ENCODE measurements at regions not wholly inside any gene's neighbourhood (a gene's known extent, or its start where the extent isn't known, plus 50 kb on each side); places are given as distances from the start of the nearest gene placed in this dataset.
"Not testable (repeated sequence)": the region's sequence is repeated elsewhere in the genome, so short reads cannot be mapped to it uniquely, and the experiment has no call there.

GRCh38 chr17:45554479-45554878 is 64.0 kb upstream of the PLEKHM1 start:
- DNase-seq; H3K4me1 ChIP-seq (ENCODE audit: low read length); H3K79me2 ChIP-seq (ENCODE audit: low read length); H3K36me3 ChIP-seq (ENCODE audit: insufficient read depth, low read length); H3K9me3 ChIP-seq (ENCODE audit: low read length); H3K4me2 ChIP-seq (ENCODE audit: low read depth, low read length, poor library complexity, severe bottlenecking); H3K27ac ChIP-seq (ENCODE audit: low read length); H2AFZ ChIP-seq (ENCODE audit: low read length); H3K9ac ChIP-seq (ENCODE audit: low read length); H4K20me1 ChIP-seq (ENCODE audit: insufficient read depth, low read depth, low read length); H3K4me3 ChIP-seq (ENCODE audit: low read length); H3K27me3 ChIP-seq (ENCODE audit: low read length); H3K9me2 ChIP-seq (replicated peaks; ENCODE audit: insufficient read depth, low read length): not testable (repeated sequence)

- not testable (repeated sequence) for H3K9me2 ChIP-seq (replicated peaks; ENCODE audit: insufficient read depth, low read length); H3K27ac ChIP-seq (ENCODE audit: low read length); H3K4me2 ChIP-seq (ENCODE audit: low read depth, low read length, poor library complexity, severe bottlenecking); H3K36me3 ChIP-seq (ENCODE audit: insufficient read depth, low read length); H3K4me3 ChIP-seq (ENCODE audit: low read length); H3K9me3 ChIP-seq (ENCODE audit: low read length); H3K4me1 ChIP-seq (ENCODE audit: low read length); H3K79me2 ChIP-seq (ENCODE audit: low read length); H3K27me3 ChIP-seq (ENCODE audit: low read length); H3K9ac ChIP-seq (ENCODE audit: low read length); H4K20me1 ChIP-seq (ENCODE audit: insufficient read depth, low read depth, low read length); H2AFZ ChIP-seq (ENCODE audit: low read length); DNase-seq
These were observed 68.3 kb upstream of the PLEKHM1 start for GRCh38 chr17:45558821-45559220.

- H3K36me3 ChIP-seq (ENCODE audit: insufficient read depth, low read length); H3K9me3 ChIP-seq (ENCODE audit: low read length); H3K27me3 ChIP-seq (ENCODE audit: low read length); H3K9me2 ChIP-seq (replicated peaks; ENCODE audit: insufficient read depth, low read length); H3K9ac ChIP-seq (ENCODE audit: low read length); DNase-seq; H3K27ac ChIP-seq (ENCODE audit: low read length); H4K20me1 ChIP-seq (ENCODE audit: insufficient read depth, low read depth, low read length); H3K4me3 ChIP-seq (ENCODE audit: low read length); H3K4me2 ChIP-seq (ENCODE audit: low read depth, low read length, poor library complexity, severe bottlenecking); H3K4me1 ChIP-seq (ENCODE audit: low read length); H2AFZ ChIP-seq (ENCODE audit: low read length): not testable (repeated sequence)
- H3K79me2 ChIP-seq (ENCODE audit: low read length), result peaks cover 28% of the 10 kb centered on the region
These were observed 72.3 kb upstream of the PLEKHM1 start for GRCh38 chr17:45562868-45563267.

GRCh38 chr17:45563283-45563682 is 72.8 kb upstream of the PLEKHM1 start:
- H4K20me1 ChIP-seq (ENCODE audit: insufficient read depth, low read depth, low read length); H3K27me3 ChIP-seq (ENCODE audit: low read length); H3K9ac ChIP-seq (ENCODE audit: low read length); H3K27ac ChIP-seq (ENCODE audit: low read length); H3K4me3 ChIP-seq (ENCODE audit: low read length); H3K4me1 ChIP-seq (ENCODE audit: low read length); H3K4me2 ChIP-seq (ENCODE audit: low read depth, low read length, poor library complexity, severe bottlenecking); H3K36me3 ChIP-seq (ENCODE audit: insufficient read depth, low read length); H3K9me3 ChIP-seq (ENCODE audit: low read length); H2AFZ ChIP-seq (ENCODE audit: low read length); H3K9me2 ChIP-seq (replicated peaks; ENCODE audit: insufficient read depth, low read length): not testable (repeated sequence)
- H3K79me2 ChIP-seq (ENCODE audit: low read length), result peaks cover 30% of the 10 kb centered on the region
- DNase-seq, result peak; percentile 31

GRCh38 chr17:45568275-45568674 is 77.8 kb upstream of the PLEKHM1 start:
- H3K9me3 ChIP-seq (ENCODE audit: low read length); H3K27ac ChIP-seq (ENCODE audit: low read length); H3K36me3 ChIP-seq (ENCODE audit: insufficient read depth, low read length); H3K4me2 ChIP-seq (ENCODE audit: low read depth, low read length, poor library complexity, severe bottlenecking); H2AFZ ChIP-seq (ENCODE audit: low read length); H4K20me1 ChIP-seq (ENCODE audit: insufficient read depth, low read depth, low read length); H3K9me2 ChIP-seq (replicated peaks; ENCODE audit: insufficient read depth, low read length); H3K9ac ChIP-seq (ENCODE audit: low read length); H3K27me3 ChIP-seq (ENCODE audit: low read length); H3K4me1 ChIP-seq (ENCODE audit: low read length); H3K4me3 ChIP-seq (ENCODE audit: low read length): not testable (repeated sequence)
- DNase-seq, result peak; percentile 26
- H3K79me2 ChIP-seq (ENCODE audit: low read length), result peaks cover 23% of the 10 kb centered on the region

- Histone ChIP-seq H3K36me3 (ENCODE audit: insufficient read depth, low read length) (peaks cover 18% of the 10 kb centered on the region; the same call in 1 of the 2 replicates), H3K79me2 (ENCODE audit: low read length) (peaks cover 52% of the 10 kb centered on the region), H3K4me1 (ENCODE audit: low read length) (peaks cover 12% of the 10 kb centered on the region)
- H2AFZ ChIP-seq (ENCODE audit: low read length); H3K27ac ChIP-seq (ENCODE audit: low read length); H3K9me3 ChIP-seq (ENCODE audit: low read length); H3K4me2 ChIP-seq (ENCODE audit: low read depth, low read length, poor library complexity, severe bottlenecking); H3K9ac ChIP-seq (ENCODE audit: low read length); H3K27me3 ChIP-seq (ENCODE audit: low read length); H3K4me3 ChIP-seq (ENCODE audit: low read length); H3K9me2 ChIP-seq (replicated peaks; ENCODE audit: insufficient read depth, low read length); H4K20me1 ChIP-seq (ENCODE audit: insufficient read depth, low read depth, low read length): not testable (repeated sequence)
- DNase-seq, result peak; percentile 43
These were observed 82.8 kb upstream of the PLEKHM1 start for GRCh38 chr17:45573326-45573725.

- H3K4me3 ChIP-seq (ENCODE audit: low read length), result no peak overlapping the region
- H4K20me1 ChIP-seq (ENCODE audit: insufficient read depth, low read depth, low read length), result peaks cover 3% of the 10 kb centered on the region; the same call in 1 of the 2 replicates
- no peak overlapping the region for H3K9ac ChIP-seq (ENCODE audit: low read length)
- peaks cover 60% of the 10 kb centered on the region for H3K79me2 ChIP-seq (ENCODE audit: low read length)
- H3K27ac ChIP-seq (ENCODE audit: low read length), result no peak overlapping the region
- no peaks in the 10 kb centered on the region for H3K27me3 ChIP-seq (ENCODE audit: low read length)
- DNase-seq, result peak; percentile 40
- peaks cover 12% of the 10 kb centered on the region for H3K4me1 ChIP-seq (ENCODE audit: low read length)
- H3K9me2 ChIP-seq (replicated peaks; ENCODE audit: insufficient read depth, low read length), result no peaks in the 10 kb centered on the region
- H3K9me3 ChIP-seq (ENCODE audit: low read length), result no peaks in the 10 kb centered on the region
- peaks cover 18% of the 10 kb centered on the region; the same call in 1 of the 2 replicates for H3K36me3 ChIP-seq (ENCODE audit: insufficient read depth, low read length)
- no peak overlapping the region for H2AFZ ChIP-seq (ENCODE audit: low read length)
- no peak overlapping the region for H3K4me2 ChIP-seq (ENCODE audit: low read depth, low read length, poor library complexity, severe bottlenecking)
These were observed 83.6 kb upstream of the PLEKHM1 start for GRCh38 chr17:45573924-45574770.

- Histone ChIP-seq H3K4me3 (ENCODE audit: low read length) (no peak overlapping the region), H3K9me2 (replicated peaks; ENCODE audit: insufficient read depth, low read length) (no peaks in the 10 kb centered on the region), H3K79me2 (ENCODE audit: low read length) (peaks cover 71% of the 10 kb centered on the region), H3K36me3 (ENCODE audit: insufficient read depth, low read length) (peaks cover 18% of the 10 kb centered on the region; the same call in 1 of the 2 replicates), H3K4me2 (ENCODE audit: low read depth, low read length, poor library complexity, severe bottlenecking) (no peak overlapping the region), H3K27ac (ENCODE audit: low read length) (no peak overlapping the region), H3K4me1 (ENCODE audit: low read length) (peaks cover 20% of the 10 kb centered on the region), H3K9ac (ENCODE audit: low read length) (no peak overlapping the region), H3K9me3 (ENCODE audit: low read length) (no peaks in the 10 kb centered on the region), H4K20me1 (ENCODE audit: insufficient read depth, low read depth, low read length) (peaks cover 3% of the 10 kb centered on the region; the same call in 1 of the 2 replicates), H2AFZ (ENCODE audit: low read length) (no peak overlapping the region), H3K27me3 (ENCODE audit: low read length) (no peaks in the 10 kb centered on the region)
- peak; percentile 41 for DNase-seq
These were observed 84.8 kb upstream of the PLEKHM1 start for GRCh38 chr17:45575126-45575885.
